Retinal pigment epithelial cell (primary cell): ENCODE measurements at regions not wholly inside any gene's neighbourhood (a gene's known extent, or its start where the extent isn't known, plus 50 kb on each side); places are given as distances from the start of the nearest gene placed in this dataset.
"Not testable (repeated sequence)": the region's sequence is repeated elsewhere in the genome, so short reads cannot be mapped to it uniquely, and the experiment has no call there.

ENCODE experiments used
- DNase-seq: peaks from one replicate; pipeline ENCODE4 v3.0.0-alpha.2; 2010; ENCODE audit warnings: low read depth
- H3K4me3 ChIP-seq: 2 replicates; pipeline ENCODE4 v1.5.1; 2011; ENCODE audit warnings: mild to moderate bottlenecking, low read length, control low read depth, moderate library complexity
- CTCF ChIP-seq: conservative IDR thresholded peaks from 2 replicates; pipeline ENCODE4 v1.5.1; 2011; ENCODE audit warnings: low read depth, low read length, control low read depth, inconsistent platforms

- no peak overlapping the region for H3K4me3 ChIP-seq
- no peak for DNase-seq
- no peak for TF ChIP-seq CTCF
Observed at GRCh38 chr18:9039441-9040071, 62.9 kb upstream of the NDUFV2 start.

GRCh38 chr18:9042766-9043481, 59.6 kb upstream of the NDUFV2 start:
- no peak for DNase-seq
- H3K4me3 ChIP-seq, result no peak overlapping the region
- no peak for TF ChIP-seq CTCF

GRCh38 chr18:9043581-9043980, 58.9 kb upstream of the NDUFV2 start:
- DNase-seq, result no peak
- TF ChIP-seq CTCF, result no peak
- no peak overlapping the region for H3K4me3 ChIP-seq

- no peak overlapping the region for H3K4me3 ChIP-seq
- TF ChIP-seq CTCF, result no peak
- no peak for DNase-seq
Observed at GRCh38 chr18:9047715-9048114, 54.8 kb upstream of the NDUFV2 start.

- no peak overlapping the region for H3K4me3 ChIP-seq
- DNase-seq, result no peak
- TF ChIP-seq CTCF, result no peak
Observed at GRCh38 chr18:9048236-9048635, 54.3 kb upstream of the NDUFV2 start.

- no peak for DNase-seq
- no peak for TF ChIP-seq CTCF
- H3K4me3 ChIP-seq, result no peak overlapping the region
Observed at GRCh38 chr18:9048808-9049494, 53.5 kb upstream of the NDUFV2 start.

- no peak for TF ChIP-seq CTCF
- H3K4me3 ChIP-seq, result no peak overlapping the region
Observed at GRCh38 chr18:9049495-9049809, 53.0 kb upstream of the NDUFV2 start.

GRCh38 chr18:9050628-9051284, 51.7 kb upstream of the NDUFV2 start:
- H3K4me3 ChIP-seq, DNase-seq: not testable (repeated sequence)

More at GRCh38 chr18:9049495-9049809, 53.0 kb upstream of the NDUFV2 start:
- no peak for DNase-seq
